Adrenal gland (tissue), 9 donors: ENCODE measurements at regions not wholly inside any gene's neighbourhood (a gene's known extent, or its start where the extent isn't known, plus 50 kb on each side); places are given as distances from the start of the nearest gene placed in this dataset.
"Not testable (repeated sequence)": the region's sequence is repeated elsewhere in the genome, so short reads cannot be mapped to it uniquely, and the experiment has no call there.

Experiments used
- DNase-seq, 7 donors: peaks; one replicate each; pipeline ENCODE4 v3.0.0-alpha.2; 2019 to 2020
- H3K27ac ChIP-seq, 5 donors: fragments of 200-600 bp; sonication (generic) in 4 of 5; 1 replicate in 3 of 5; 2 replicates in 2 of 5; pipeline versions ENCODE4 v1.5.1 to v1.8.0; 2016 to 2020; ENCODE audit warnings: mild to moderate bottlenecking in 1 of 5
- H3K27me3 ChIP-seq: fragments of 200-600 bp; 2 replicates; pipeline ENCODE4 v1.8.0; 2021
- H3K36me3 ChIP-seq, 2 donors: fragments of 200-600 bp; replicated peaks in 1 of 2; 1 replicate in 1 of 2; 2 replicates in 1 of 2; pipeline versions ENCODE4 v1.5.1 to v1.8.0; 2018 to 2022
- H3K4me1 ChIP-seq, 2 donors: fragments of 200-600 bp; replicated peaks in 1 of 2; 1 replicate in 1 of 2; 2 replicates in 1 of 2; pipeline versions ENCODE4 v1.5.1 to v1.8.0; 2018 to 2021
- H3K4me3 ChIP-seq, 4 donors: fragments of 200-600 bp; sonication (generic) in 3 of 4; one replicate each; pipeline ENCODE4 v1.5.1; 2016 to 2018
- H3K9me3 ChIP-seq, 3 donors: fragments of 200-600 bp; sonication (generic) in 1 of 3; replicated peaks in 1 of 3; 1 replicate in 2 of 3; 2 replicates in 1 of 3; pipeline versions ENCODE4 v1.5.1 to v1.8.0; 2016 to 2021
- POLR2A ChIP-seq, 2 donors: fragments of 450-650 bp; IDR thresholded peaks; one replicate each; pipeline ENCODE4 v1.6.1; 2017; ENCODE audit warnings: antibody characterized with exemption in 2 of 2, mild to moderate bottlenecking in 2 of 2, moderate library complexity in 1 of 2
- WGBS, 4 donors: extraction: QIAGEN DNeasy Blood & Tissue Kit in 2 of 4; methylation state at CpG; one replicate each; pipeline versions ENCODE4 v1.1.5 to v1.1.7; 2013 to 2017; 5-methylcytosine and 5-hydroxymethylcytosine counted together
- intact Hi-C, 2 donors: fragments of 100-400 bp; cut with DNase I; formaldehyde crosslinking; loops; one replicate each; pipeline versions ENCODE4 v1.14.1 to v1.15.0; 2022 to 2023
- TF ChIP-seq, protein P1 (sequence below), 6 experiments: fragments of 450-650 bp in 4 of 6; fragments of 200-600 bp in 2 of 6; sonication (generic) in 1 of 6; IDR thresholded peaks; 1 replicate in 5 of 6; 2 replicates in 1 of 6; pipeline versions ENCODE4 v1.5.1 to v1.8.0; 2016 to 2021; ENCODE audit warnings: antibody characterized with exemption in 6 of 6, mild to moderate bottlenecking in 2 of 6, moderate library complexity in 1 of 6
- donor health status: healthy with polysubstance abuse.
- donor health status: Bipolar disorder and iron deficiency.
- donor health status: DM: yes; HTN: yes; CAD: no.
- donor health status: DM: no; HTN: no; CAD: no.
- donor health status: DM: no; HTN: no; CAD: no.

- 39 to 48% (median 47%) methylated on average over 5 of the region's 5 CpGs for WGBS, 4 donors
- no peaks in the 10 kb centered on the region for H3K9me3 ChIP-seq
- H3K27me3 ChIP-seq: peaks cover 13% of the 10 kb centered on the region
- no peaks in the 10 kb centered on the region for H3K4me1 ChIP-seq
- intact Hi-C loops: no loop called here
- TF ChIP-seq POLR2A (IDR thresholded peaks at IDR 0.05): no peak
- TF ChIP-seq, protein P1, sequence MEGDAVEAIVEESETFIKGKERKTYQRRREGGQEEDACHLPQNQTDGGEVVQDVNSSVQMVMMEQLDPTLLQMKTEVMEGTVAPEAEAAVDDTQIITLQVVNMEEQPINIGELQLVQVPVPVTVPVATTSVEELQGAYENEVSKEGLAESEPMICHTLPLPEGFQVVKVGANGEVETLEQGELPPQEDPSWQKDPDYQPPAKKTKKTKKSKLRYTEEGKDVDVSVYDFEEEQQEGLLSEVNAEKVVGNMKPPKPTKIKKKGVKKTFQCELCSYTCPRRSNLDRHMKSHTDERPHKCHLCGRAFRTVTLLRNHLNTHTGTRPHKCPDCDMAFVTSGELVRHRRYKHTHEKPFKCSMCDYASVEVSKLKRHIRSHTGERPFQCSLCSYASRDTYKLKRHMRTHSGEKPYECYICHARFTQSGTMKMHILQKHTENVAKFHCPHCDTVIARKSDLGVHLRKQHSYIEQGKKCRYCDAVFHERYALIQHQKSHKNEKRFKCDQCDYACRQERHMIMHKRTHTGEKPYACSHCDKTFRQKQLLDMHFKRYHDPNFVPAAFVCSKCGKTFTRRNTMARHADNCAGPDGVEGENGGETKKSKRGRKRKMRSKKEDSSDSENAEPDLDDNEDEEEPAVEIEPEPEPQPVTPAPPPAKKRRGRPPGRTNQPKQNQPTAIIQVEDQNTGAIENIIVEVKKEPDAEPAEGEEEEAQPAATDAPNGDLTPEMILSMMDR (IDR thresholded peaks at IDR 0.05): no peak
- H3K36me3 ChIP-seq: no peaks in the 10 kb centered on the region
- DNase-seq: no peak
- no peak overlapping the region for H3K27ac ChIP-seq
- no peak overlapping the region for H3K4me3 ChIP-seq
These were observed 176.4 kb upstream of the WSCD1 start for GRCh38 chr17:5893741-5894140.

- intact Hi-C loops: no loop called here
- H3K4me1 ChIP-seq: no peaks in the 10 kb centered on the region
- H3K4me3 ChIP-seq: no peak overlapping the region
- H3K27me3 ChIP-seq: peaks cover 11% of the 10 kb centered on the region
- no peak overlapping the region for H3K27ac ChIP-seq
- TF ChIP-seq, protein P1 (IDR thresholded peaks at IDR 0.05): no peak
- no peak for TF ChIP-seq POLR2A (IDR thresholded peaks at IDR 0.05)
- H3K36me3 ChIP-seq: no peaks in the 10 kb centered on the region
- 66 to 76% (median 68%) methylated on average over 6 of the region's 6 CpGs for WGBS, 4 donors
- no peaks in the 10 kb centered on the region for H3K9me3 ChIP-seq
- no peak for DNase-seq
These were observed 174.9 kb upstream of the WSCD1 start for GRCh38 chr17:5895276-5895675.

DNA sequence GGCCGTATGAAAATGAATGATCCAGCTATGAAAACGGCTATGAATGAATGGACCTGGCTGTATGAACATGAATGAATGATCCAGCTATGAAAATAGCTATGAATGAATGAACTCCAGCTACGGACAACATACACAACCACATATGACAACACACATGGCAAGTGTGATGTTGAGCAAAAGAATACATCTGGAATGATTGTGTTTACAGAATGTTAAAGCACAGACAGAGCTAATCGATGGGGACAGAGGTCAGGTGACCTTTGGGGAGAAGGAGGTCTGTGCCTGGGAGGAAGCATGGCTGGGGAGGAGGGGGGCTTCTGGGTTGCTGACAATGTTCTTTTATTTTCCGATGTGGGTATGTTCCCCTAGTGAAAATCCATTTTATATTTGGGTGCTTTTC lies 174.0 kb upstream of the WSCD1 start:
- TF ChIP-seq, protein P1 (IDR thresholded peaks at IDR 0.05): no peak
- no peak for TF ChIP-seq POLR2A (IDR thresholded peaks at IDR 0.05)
- Histone ChIP-seq H3K27me3 (peaks cover 3% of the 10 kb centered on the region), H3K4me1 (no peaks in the 10 kb centered on the region), H3K36me3 (no peaks in the 10 kb centered on the region), H3K27ac (no peak overlapping the region), H3K9me3 (no peaks in the 10 kb centered on the region), H3K4me3 (no peak overlapping the region)
- intact Hi-C loops: no loop called here
- WGBS, 4 donors: 68 to 74% (median 69%) methylated on average over 5 of the region's 5 CpGs
- DNase-seq: no peak

DNA sequence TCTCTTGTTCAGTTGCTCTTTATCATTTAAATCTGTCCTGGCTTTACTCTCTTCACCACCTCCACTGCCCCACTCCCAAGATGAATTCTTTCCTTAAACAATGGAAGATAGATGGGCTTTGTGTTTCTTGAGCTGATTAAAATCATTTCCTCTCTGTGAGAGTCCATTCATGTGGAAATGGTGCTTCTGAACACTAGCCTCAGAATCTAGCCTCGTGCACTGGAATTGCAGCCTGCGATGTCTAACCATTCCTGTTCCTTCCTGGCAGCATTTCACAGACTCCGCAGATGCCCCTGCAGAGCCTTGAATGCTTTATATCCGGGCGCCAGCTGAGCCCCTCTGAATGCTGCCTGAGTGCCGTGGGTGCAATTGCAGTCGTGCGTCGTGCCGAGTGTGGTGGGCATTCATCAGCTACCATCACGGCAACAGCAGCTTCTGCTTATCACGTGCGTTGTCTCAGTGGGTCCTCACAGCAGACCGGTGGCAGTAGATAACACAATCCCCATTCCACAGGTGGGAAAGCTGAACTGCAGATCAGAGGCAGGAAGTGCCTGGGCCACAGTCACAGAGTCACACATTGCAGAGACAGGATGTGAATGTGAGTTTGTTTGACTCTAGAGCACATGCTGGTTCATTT lies 172.8 kb upstream of the WSCD1 start:
- TF ChIP-seq POLR2A (IDR thresholded peaks at IDR 0.05): no peak
- no peaks in the 10 kb centered on the region for H3K4me1 ChIP-seq
- no peak overlapping the region for H3K27ac ChIP-seq
- intact Hi-C loops: no loop called here
- no peaks in the 10 kb centered on the region for H3K9me3 ChIP-seq
- H3K27me3 ChIP-seq: no peaks in the 10 kb centered on the region
- H3K36me3 ChIP-seq: no peaks in the 10 kb centered on the region
- 5 to 15% (median 8%) methylated on average over 8 to 14 of the region's 14 CpGs for whole genome bisulfite sequencing, 4 donors
- no peak overlapping the region for H3K4me3 ChIP-seq
- DNase-seq: no peak

- WGBS, 4 donors: 62 to 72% (median 66%) methylated on average over 6 to 8 of the region's 8 CpGs
- intact Hi-C loops, DNase-seq, H3K4me3 ChIP-seq, H3K36me3 ChIP-seq, H3K9me3 ChIP-seq, H3K27me3 ChIP-seq, H3K4me1 ChIP-seq, H3K27ac ChIP-seq: not testable (repeated sequence)
These were observed 172.2 kb upstream of the WSCD1 start for GRCh38 chr17:5897981-5898380.
